ENCODE measurements at regions not wholly inside any gene's neighbourhood (a gene's known extent, or its start where the extent isn't known, plus 50 kb on each side); places are given as distances from the start of the nearest gene placed in this dataset.

DNA sequence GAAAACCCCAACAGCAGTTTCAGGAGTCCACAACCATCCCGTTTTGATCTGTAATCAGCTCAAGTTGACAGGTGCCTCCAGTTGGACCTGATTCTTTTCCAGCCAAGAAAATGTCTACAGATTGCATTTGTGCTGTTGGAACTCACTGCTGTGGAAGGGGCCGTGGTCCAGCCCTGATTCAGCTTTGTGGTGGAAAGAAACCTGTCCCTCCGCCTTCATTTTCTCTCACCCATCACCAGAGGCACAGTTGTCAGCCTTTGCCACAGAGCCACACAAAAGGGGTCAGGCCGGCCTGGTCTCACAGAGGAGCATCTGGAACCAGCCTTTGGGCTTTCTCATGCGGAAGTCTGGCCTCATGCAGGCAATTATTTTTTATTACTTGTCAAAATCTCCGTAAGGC, 483.6 kb downstream of the GADD45G start:
- ChIA-PET CTCF (interaction anchor here (0.6 to 2.9 kb wide), 6 partner anchors 12 to 512 kb away, joined by 3 to 17 read pairs (median 5); no protein-coding TSS in a partner anchor), POLR2A (no interaction called here)
- no peak for TF ChIP-seq RCOR1 (IDR thresholded peaks at IDR 0.05; ENCODE audit: low read length)
- TF ChIP-seq USF1 (IDR thresholded peaks at IDR 0.05; ENCODE audit: borderline replicate concordance, low read depth), result no peak
- TF ChIP-seq FOXM1 (IDR thresholded peaks at IDR 0.05; ENCODE audit: low read depth), result no peak
- TF ChIP-seq, protein P1, sequence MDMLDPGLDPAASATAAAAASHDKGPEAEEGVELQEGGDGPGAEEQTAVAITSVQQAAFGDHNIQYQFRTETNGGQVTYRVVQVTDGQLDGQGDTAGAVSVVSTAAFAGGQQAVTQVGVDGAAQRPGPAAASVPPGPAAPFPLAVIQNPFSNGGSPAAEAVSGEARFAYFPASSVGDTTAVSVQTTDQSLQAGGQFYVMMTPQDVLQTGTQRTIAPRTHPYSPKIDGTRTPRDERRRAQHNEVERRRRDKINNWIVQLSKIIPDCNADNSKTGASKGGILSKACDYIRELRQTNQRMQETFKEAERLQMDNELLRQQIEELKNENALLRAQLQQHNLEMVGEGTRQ (IDR thresholded peaks at IDR 0.05; ENCODE audit: borderline replicate concordance, low read depth, low read length), result no peak
- TF ChIP-seq GABPA (IDR thresholded peaks at IDR 0.05; ENCODE audit: low read depth), result no peak
- no peak for TF ChIP-seq EZH2phosphoT487 (IDR thresholded peaks at IDR 0.05; ENCODE audit: borderline replicate concordance, low read depth)
- TF ChIP-seq SIN3A (IDR thresholded peaks at IDR 0.05; ENCODE audit: borderline replicate concordance, low read depth, low read length), result no peak
- TF ChIP-seq TAF1 (IDR thresholded peaks at IDR 0.05; ENCODE audit: borderline replicate concordance, low read depth, low read length), result no peak
- no peak for TF ChIP-seq PBX3 (IDR thresholded peaks at IDR 0.05)
- no peak for TF ChIP-seq NRF1 (IDR thresholded peaks at IDR 0.05; ENCODE audit: low read depth, low read length)
- TF ChIP-seq MEF2A (IDR thresholded peaks at IDR 0.05; ENCODE audit: borderline replicate concordance, low read depth), result no peak
- Histone ChIP-seq H3K36me3 (replicated peaks in 1 of 2; ENCODE audit: control insufficient read depth in 1 of 2, insufficient read depth in 2 of 2, low read length in 1 of 2) (no peaks in the 10 kb centered on the region), H3K4me1 (ENCODE audit: control insufficient read depth in 1 of 2, insufficient read depth in 2 of 2, low read depth in 1 of 2, low read length in 1 of 2) (no peaks in the 10 kb centered on the region; a peak in 1 of 4 replicates), H3K27ac (ENCODE audit: low read depth in 2 of 2, low read length in 1 of 2) (no peak overlapping the region), H3K9me3 (no peaks in the 10 kb centered on the region), H3K4me3 (ENCODE audit: low read depth in 2 of 2, low read length in 1 of 2) (no peak overlapping the region), H3K79me2 (ENCODE audit: insufficient read depth) (no peaks in the 10 kb centered on the region), H3K9me2 (no peaks in the 10 kb centered on the region), H3K4me2 (no peak overlapping the region), H2AFZ (ENCODE audit: low read depth) (no peak overlapping the region), H3F3A (replicated peaks; ENCODE audit: insufficient read depth) (no peaks in the 10 kb centered on the region), H3K9ac (no peak overlapping the region), H4K20me1 (ENCODE audit: insufficient read depth) (no peaks in the 10 kb centered on the region), H3K27me3 (ENCODE audit: insufficient read depth) (no peaks in the 10 kb centered on the region)
- DNase-seq, result no peak
- WGBS (ENCODE audit: low lambda C conversion rate), result 34% methylated on average over 5 of the region's 6 CpGs

- no peak for DNase-seq
- H3K4me2 ChIP-seq, result no peak overlapping the region
- 28% methylated on average over 4 of the region's 4 CpGs for WGBS (ENCODE audit: low lambda C conversion rate)
- no peaks in the 10 kb centered on the region for H3K36me3 ChIP-seq (replicated peaks in 1 of 2; ENCODE audit: control insufficient read depth in 1 of 2, insufficient read depth in 2 of 2, low read length in 1 of 2)
- H3K9me3 ChIP-seq, result no peaks in the 10 kb centered on the region
- H3K27me3 ChIP-seq (ENCODE audit: insufficient read depth), result no peaks in the 10 kb centered on the region
- H3K9ac ChIP-seq, result no peak overlapping the region
- H2AFZ ChIP-seq (ENCODE audit: low read depth), result no peak overlapping the region
- no peaks in the 10 kb centered on the region; a peak in 1 of 4 replicates for H3K4me1 ChIP-seq (ENCODE audit: control insufficient read depth in 1 of 2, insufficient read depth in 2 of 2, low read depth in 1 of 2, low read length in 1 of 2)
- H3K4me3 ChIP-seq (ENCODE audit: low read depth in 2 of 2, low read length in 1 of 2), result no peak overlapping the region
- POLR2A ChIA-PET, result no interaction called here
- no peaks in the 10 kb centered on the region for H3K79me2 ChIP-seq (ENCODE audit: insufficient read depth)
- CTCF ChIA-PET, result interaction anchor here (0.6 to 2.9 kb wide), 5 partner anchors 11 to 513 kb away, joined by 3 to 17 read pairs (median 5); no protein-coding TSS in a partner anchor
- no peaks in the 10 kb centered on the region for H4K20me1 ChIP-seq (ENCODE audit: insufficient read depth)
- H3K27ac ChIP-seq (ENCODE audit: low read depth in 2 of 2, low read length in 1 of 2), result no peak overlapping the region
- no peaks in the 10 kb centered on the region for H3K9me2 ChIP-seq
- no peaks in the 10 kb centered on the region for H3F3A ChIP-seq (replicated peaks; ENCODE audit: insufficient read depth)
- TF ChIP-seq RCOR1 (IDR thresholded peaks at IDR 0.05; ENCODE audit: low read length), result no peak
- TF ChIP-seq, protein P1 (IDR thresholded peaks at IDR 0.05; ENCODE audit: borderline replicate concordance, low read depth, low read length), result no peak
- TF ChIP-seq MXI1 (IDR thresholded peaks at IDR 0.05; ENCODE audit: low read depth, low read length), result no peak
- no peak for TF ChIP-seq RAD21 (IDR thresholded peaks at IDR 0.05; ENCODE audit: low read length)
- TF ChIP-seq CHD2 (IDR thresholded peaks at IDR 0.05; ENCODE audit: low read length, partially characterized antibody), result no peak
- TF ChIP-seq CTCF (IDR thresholded peaks at IDR 0.05), result no peak
- TF ChIP-seq IRF3 (IDR thresholded peaks at IDR 0.05; ENCODE audit: low read depth, low read length), result no peak
- TF ChIP-seq FOXM1 (IDR thresholded peaks at IDR 0.05; ENCODE audit: low read depth), result no peak
- no peak for TF ChIP-seq RFX5 (IDR thresholded peaks at IDR 0.05; ENCODE audit: low read length)
- TF ChIP-seq GABPA (IDR thresholded peaks at IDR 0.05; ENCODE audit: low read depth), result no peak
- no peak for TF ChIP-seq MEF2A (IDR thresholded peaks at IDR 0.05; ENCODE audit: borderline replicate concordance, low read depth)
- no peak for TF ChIP-seq YY1 (IDR thresholded peaks at IDR 0.05; ENCODE audit: low read depth)
- TF ChIP-seq JUND (IDR thresholded peaks at IDR 0.05), result no peak
- TF ChIP-seq EP300 (IDR thresholded peaks at IDR 0.05; ENCODE audit: borderline replicate concordance in 1 of 2, low read depth in 1 of 2, low read length in 1 of 2), result no peak
Measured at GRCh38 chr9:90088856-90089255, 484.0 kb downstream of the GADD45G start.

All from SK-N-SH (cell line).